Fibroblast of skin of abdomen (primary cell): ENCODE measurements at regions not wholly inside any gene's neighbourhood (a gene's known extent, or its start where the extent isn't known, plus 50 kb on each side); places are given as distances from the start of the nearest gene placed in this dataset.
"Not testable (repeated sequence)": the region's sequence is repeated elsewhere in the genome, so short reads cannot be mapped to it uniquely, and the experiment has no call there.

Experiments used
- DNase-seq: peaks from one replicate; pipeline ENCODE4 v3.0.0-alpha.2; 2013

GRCh38 chr5:174567506-174568141, 156.8 kb upstream of the MSX2 start:
- no peak for DNase-seq

- DNase-seq = no peak
These were observed 153.7 kb upstream of the MSX2 start for GRCh38 chr5:174570662-174571061.

DNA sequence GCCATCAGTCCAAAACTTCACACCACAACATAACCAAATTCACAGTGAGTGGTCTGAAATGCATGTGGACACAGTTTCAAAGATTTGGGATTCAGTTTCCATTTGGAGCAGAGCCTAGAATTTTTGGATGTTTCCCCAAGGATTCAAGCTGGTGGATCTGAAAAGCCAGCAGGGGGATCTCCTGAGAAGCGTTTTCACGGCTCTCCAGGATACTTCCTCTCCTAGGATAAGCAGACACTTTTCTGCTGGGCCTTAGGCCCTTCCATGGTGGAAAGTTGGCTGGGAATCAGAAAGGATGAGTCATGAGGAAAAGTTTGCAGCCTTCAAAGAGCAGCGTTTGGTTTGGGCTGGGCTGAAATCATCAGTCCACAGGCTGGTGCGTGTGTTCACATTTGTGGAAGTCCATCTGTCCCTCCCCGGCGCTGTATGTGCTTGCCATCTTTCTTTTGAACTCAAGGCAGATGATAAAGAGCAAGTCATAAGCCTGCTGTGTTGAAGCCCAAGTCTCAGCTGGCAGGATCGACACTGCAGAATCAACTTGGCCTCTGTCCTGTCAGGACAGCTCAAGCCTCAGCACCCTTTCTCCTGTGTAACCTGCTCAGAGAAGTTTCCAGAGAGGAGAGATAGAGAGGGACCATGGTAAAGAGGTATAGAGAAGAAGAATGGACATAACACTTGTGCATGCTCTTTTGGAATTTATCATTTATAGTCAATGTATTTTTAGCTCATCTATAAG, 152.6 kb upstream of the MSX2 start:
- peak; percentile 96 for DNase-seq

GRCh38 chr5:174572591-174572990, 151.8 kb upstream of the MSX2 start:
- DNase-seq = no peak

- DNase-seq = peak; percentile 43
These were observed 151.0 kb upstream of the MSX2 start for GRCh38 chr5:174573221-174573994.

- DNase-seq = no peak
These were observed 149.3 kb upstream of the MSX2 start for GRCh38 chr5:174575043-174575442.

GRCh38 chr5:174576042-174576441, 148.3 kb upstream of the MSX2 start:
- no peak for DNase-seq

GRCh38 chr5:174581479-174581878, 142.9 kb upstream of the MSX2 start:
- DNase-seq = no peak

DNA sequence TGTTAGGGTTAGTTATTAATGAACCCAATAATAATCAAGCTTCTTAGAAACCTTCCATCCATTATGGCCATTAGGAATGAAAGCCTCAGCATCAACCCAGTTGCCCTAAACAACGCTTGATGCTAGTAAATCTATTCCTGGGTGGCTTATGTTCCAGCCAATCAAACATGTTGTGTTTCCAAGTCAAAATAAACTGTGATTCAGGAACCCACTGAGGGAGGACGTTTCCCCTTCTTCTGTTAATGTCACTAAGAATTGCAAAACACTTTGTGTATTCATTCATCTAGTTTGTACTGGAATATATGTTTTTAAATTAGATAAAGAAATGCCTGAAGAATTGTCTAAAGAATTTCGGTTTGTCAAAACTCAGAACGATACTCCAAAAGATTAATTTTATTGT, 142.5 kb upstream of the MSX2 start:
- no peak for DNase-seq

GRCh38 chr5:174583071-174583470, 141.3 kb upstream of the MSX2 start:
- no peak for DNase-seq

DNA sequence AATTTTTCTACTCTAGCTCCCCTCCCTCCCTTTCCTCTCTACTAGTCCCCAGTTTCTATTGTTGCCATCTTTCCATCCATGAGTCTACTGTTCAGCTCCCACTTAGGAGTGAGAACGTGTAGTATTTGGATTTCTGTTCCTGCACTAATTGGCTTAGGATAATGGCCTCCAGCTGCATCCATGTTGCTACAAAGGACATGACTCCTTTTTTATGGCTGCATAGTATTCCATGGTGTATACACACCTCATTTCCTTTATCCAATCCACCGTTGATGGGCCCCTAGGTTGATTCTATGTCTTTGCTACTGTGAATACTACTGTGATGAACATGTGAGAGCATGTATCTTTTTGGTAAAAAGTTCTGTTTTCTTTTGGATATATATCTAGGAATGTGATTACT, 138.9 kb upstream of the MSX2 start:
- DNase-seq = no peak

GRCh38 chr5:174586163-174586562, 138.2 kb upstream of the MSX2 start:
- DNase-seq = not testable (repeated sequence)

DNA sequence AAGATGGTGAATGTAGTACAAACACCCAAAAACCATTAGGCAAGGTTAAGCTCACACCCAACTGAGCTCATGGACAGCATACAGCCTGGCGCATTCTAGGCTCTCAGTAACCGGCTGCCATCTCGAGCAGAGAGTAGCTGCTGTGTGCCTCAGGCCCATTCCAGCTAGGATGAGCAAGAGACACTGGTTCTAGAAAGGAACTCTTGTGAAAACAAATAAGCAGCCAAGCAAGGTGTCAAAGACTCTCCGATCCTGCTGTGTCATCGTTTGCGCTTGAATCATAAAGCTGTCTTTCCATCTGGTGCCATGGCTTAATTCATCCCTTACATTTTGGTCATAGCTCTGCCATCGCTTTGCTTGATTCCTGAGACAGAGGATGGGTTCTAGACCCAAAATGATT, 135.4 kb upstream of the MSX2 start:
- DNase-seq = no peak

- DNase-seq = no peak
These were observed 134.8 kb upstream of the MSX2 start for GRCh38 chr5:174589599-174589998.

- no peak for DNase-seq
These were observed 133.6 kb upstream of the MSX2 start for GRCh38 chr5:174590820-174591219.

DNA sequence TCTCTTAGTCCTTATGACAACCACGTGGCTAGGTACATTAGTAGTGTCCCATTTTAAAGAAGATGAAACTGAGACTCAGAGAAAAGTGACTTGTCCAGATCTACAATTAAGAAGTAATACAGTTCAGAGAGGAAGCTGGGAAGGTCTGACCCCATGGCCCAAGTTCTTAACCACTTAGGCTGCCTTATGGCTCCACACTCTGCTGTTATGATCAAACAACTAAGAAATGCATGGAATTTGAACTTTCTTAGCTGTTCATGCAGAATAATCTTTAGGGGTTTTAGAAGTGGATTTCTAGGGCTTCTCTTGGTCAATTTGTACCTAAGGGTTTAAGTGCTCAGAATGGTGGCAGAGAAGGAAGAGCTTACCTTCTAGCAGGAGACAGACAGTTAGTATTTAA, 128.0 kb upstream of the MSX2 start:
- DNase-seq = peak; percentile 13

GRCh38 chr5:174599992-174600391, 124.4 kb upstream of the MSX2 start:
- no peak for DNase-seq

DNA sequence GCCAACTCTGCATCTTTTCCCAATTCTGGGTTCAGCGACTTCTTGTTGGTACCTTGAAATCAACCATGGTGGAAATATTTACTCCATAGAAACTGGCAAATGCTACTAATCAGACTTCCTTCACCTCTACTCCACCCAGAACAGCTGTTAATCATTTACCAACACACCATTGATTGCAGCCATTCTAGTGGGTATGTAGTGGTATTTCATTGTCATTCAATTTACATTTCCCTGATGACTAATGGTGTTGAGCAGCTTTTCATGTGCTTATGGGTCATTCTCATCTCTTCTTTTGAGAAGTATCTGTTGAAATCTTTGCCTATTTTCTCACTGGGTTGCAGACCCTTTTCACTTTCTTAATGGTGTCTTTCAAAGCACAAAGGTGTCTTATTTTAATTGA, 122.4 kb upstream of the MSX2 start:
- DNase-seq = no peak

GRCh38 chr5:174606153-174606552, 118.2 kb upstream of the MSX2 start:
- no peak for DNase-seq

- no peak for DNase-seq
These were observed 117.7 kb upstream of the MSX2 start for GRCh38 chr5:174606646-174607045.

- DNase-seq = no peak
These were observed 117.2 kb upstream of the MSX2 start for GRCh38 chr5:174607205-174607604.

DNA sequence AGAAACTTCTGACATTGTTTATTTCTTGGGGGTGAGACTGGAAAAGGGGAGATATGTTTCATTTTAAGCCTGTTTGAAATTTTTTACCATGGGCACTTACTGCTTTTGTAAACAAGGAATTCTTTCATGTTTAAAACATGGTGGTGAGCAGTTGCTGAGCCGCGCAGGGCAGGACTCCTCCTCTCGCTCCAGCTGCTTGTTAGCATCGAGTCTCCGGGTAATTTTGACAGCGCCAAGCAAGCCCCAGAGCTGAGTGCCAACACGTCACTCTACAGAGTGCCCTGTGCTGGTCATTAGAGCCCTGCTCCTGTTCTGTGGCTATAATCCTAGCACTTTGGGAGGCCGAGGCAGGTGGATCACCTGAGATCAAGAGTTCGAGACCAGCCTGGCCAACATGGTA, 116.5 kb upstream of the MSX2 start:
- no peak for DNase-seq

- DNase-seq = no peak
These were observed 115.7 kb upstream of the MSX2 start for GRCh38 chr5:174608631-174609097.

DNA sequence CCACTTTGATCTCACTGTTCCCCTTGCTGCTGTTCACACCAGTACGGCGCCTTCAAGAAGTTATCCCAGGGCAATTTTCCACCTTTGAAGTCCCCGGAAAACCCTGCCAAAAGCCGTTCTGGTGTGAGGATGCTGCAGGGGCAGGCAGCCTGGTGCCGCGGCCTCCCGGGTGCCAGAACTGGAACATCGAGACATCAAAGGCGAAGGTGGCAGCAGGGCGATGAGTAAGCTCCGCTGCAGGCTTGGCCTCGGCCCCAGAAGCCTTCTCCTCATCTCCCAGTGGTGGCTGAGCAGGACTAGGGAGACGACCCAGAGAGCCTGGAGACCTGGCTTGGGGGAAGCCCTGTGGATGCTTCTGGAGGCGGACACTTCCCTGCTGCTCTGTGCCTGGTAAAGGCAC, 115.3 kb upstream of the MSX2 start:
- DNase-seq = no peak
